Suppressor macrophage treated with lipopolysaccharide for 4 hours (primary cell): ENCODE measurements at regions not wholly inside any gene's neighbourhood (a gene's known extent, or its start where the extent isn't known, plus 50 kb on each side); places are given as distances from the start of the nearest gene placed in this dataset.

Experiments
- DNase-seq: peaks from one replicate; pipeline ENCODE4 v3.0.0-alpha.2; 2020

DNA sequence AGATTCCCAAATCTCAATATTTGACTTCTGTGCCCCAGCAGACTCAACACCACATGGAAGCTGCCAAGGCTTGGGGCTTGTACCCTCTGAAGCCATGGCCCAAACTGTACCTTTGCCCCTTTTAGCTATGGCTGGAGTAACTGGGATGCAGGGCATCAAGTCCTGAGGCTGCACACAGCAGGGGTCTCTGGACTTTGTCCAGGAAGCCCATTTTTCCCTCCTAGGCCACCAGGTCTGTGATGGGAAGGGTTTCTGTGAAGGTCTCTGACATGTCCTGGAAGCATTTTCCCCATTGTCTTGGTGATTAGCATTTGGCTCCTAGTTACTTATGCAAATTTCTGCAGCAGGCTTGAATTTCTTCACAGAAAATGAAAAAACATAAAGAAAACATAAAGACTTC is 762.3 kb downstream of the GALC start:
- DNase-seq = no peak

DNA sequence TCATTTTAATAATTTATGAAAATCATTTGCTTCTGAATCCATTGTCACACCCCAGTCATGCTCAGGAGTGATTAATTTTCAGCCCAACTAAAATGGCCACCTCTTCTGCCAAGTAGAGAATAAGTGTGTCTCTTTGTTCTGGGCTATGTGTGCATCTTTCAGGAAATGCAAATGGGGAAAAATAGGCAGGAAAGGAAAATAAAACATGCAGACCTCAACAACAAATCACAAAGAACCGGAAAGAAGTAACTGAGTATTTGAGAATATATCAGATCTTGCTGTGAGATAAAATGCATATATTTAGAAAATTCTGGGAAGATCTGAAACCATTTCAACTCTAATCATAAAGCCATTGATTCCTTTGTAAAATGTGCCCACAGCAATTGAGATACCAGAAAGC is 763.9 kb downstream of the GALC start:
- DNase-seq = no peak

DNA sequence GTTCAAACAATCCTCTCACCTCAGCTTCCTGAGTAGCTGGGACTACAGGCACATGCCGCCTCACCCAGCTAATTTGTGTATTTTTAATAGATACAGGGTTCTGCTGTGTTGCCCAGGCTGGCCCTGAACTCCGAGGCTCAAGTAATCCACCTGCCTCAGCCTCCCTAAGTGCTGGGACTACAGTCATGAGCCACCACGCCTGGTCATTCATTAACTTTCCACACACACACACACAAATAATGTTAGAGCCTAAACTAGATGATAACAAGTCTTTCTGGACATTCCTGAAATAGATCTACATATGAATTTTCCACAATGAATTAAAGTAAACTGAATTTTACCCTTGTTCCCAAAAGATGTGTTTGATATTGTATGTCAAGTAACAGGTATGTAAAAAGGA is 776.0 kb downstream of the GALC start:
- DNase-seq = no peak

DNA sequence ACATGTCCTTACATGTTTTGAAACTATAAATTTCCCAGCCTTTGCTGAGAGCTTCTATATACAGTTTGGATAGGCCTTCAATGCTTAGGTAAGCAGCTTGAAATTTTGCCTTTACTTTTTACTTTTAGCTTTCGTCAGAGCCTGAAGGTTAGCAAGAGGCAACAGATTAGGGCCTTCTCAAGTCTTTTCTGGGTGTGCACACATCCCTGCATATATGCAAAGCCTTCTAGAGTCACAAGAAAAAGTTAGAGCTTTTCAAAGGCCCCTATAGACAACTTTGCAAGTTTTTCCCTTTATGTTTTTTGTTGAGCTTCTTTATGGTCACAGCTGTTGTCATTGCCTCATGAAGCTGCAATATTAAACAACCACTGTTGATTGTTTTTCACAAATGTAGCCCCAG is 778.4 kb downstream of the GALC start:
- DNase-seq = no peak

DNA sequence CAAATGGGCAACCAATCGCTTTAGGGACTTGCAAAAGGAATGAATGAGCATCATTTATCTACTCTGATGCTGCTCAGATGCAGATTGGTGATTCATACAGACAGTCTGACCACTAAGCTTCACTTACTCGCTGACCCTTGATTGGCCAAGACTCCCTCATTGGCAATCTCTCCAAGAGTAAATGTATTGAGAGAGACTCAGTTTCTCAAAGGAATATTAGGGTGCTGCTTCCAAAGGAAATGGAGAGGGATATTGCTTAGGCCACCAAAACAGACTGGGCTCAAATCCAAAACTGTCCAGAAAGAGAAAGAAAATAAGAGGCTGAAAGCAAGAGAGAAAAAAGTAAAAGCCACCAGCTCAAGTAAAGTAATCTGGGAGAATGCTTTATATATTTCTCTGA is 785.2 kb downstream of the GALC start:
- DNase-seq = no peak

DNA sequence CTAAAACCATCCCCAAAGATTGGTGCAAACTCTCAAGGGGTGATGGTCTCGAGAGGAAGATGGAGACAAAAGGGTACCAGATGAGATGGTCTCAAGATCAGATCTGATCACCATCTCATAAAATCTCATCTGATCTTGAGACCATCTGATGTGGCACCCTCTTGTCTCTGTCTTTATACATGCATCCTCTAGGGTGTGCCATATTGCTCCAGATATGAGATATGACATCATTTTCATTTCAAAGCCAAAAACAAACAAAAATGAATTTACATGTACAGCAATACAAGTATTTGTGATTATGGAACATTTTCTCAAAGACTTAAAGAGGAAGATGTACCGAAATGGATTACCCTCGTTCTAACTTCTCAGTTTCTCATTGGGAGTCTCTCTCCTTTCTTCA is 787.2 kb downstream of the GALC start:
- DNase-seq = no peak

DNA sequence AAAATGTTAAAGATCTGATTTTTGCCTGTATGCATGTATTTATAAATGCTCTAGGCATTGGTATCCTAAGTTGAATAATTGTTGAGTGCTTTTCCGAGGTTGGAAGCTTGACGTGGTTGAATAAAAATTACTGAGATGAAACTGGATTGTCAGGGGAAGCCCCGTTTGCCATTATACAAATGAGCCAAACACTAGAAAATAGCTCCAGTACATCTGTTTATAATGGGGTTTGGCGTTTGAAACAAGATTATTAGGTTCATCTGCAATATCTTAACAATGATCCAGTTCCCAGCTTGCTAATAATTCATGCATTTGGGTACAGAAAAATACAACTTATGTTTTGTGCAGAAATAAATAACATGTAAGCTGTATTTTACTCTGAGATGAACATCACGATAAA is 789.6 kb downstream of the GALC start:
- DNase-seq = no peak

DNA sequence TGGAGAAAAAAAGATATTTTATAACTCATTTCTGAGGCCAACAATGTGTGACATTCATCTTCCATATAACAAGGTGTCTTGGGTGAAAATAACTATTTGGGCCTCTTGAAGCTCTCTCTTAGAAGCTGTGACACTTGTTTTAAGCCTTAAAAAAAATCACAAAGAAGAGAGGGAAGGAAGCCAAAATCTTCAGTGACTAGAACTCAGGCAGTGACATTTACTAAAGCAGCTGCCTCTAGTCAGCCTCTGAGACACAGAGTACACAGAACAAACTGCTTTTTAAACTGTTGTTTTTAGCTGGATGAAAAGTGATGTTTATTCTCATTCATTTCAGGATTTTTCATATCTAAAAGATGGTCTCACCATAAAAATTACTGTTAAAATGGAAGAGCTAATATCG is 793.6 kb downstream of the GALC start:
- no peak for DNase-seq

DNA sequence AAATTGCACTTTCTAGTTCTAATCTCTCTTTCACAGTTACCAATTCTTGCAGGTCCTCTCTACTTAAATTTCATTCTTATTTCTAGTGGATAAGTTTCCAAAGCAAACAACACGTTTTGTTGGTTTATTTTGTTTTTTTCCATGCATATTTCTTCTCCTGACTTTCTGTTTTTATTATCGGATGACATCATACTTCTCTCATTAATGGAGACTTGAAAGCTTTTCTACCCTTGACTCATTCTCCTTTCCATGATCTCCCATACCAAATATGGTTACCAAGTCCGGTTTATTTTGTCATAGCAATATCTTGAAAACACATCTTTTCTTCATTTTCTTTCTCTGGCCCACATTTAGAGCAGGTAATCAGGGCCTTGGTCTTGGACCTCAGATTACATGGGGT is 796.5 kb downstream of the GALC start:
- no peak for DNase-seq

DNA sequence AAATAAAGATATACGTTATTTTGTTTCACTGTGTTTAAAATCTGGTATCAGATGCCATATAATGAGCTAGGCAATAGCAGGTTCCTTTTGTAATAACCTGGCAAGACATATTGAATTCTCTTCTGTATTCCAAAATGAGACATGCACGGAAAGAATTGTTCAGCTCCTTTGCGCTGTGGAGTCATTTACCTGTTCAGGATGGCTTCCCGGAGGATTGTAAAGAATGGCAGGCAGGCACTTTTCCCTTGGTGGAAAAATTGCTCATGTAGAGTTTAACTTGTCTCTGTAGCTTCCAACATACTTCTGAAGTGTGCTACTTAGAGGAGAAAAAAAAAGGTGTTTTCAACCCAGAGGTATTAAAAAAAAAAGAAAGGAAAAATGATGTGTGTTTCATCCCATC is 805.2 kb downstream of the GALC start:
- no peak for DNase-seq

DNA sequence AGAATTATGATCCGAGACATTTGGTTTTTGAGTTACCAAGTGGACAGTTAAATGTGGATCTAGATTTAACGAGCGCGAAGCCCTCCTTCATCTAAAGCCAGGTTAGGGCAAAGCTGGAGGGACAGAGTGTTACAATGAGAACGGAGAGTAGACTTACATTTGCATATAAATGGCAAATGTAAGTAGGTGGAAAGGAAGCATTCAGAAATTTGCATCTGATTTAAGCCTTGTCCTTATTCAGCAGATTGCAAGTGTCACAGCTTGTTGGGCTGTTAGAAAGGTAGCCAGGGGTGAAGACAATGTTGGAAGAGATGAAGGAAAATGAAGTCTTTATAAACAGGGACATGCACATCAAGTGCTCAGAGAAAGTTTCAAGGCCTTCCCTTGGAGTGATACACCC is 806.2 kb downstream of the GALC start:
- no peak for DNase-seq

DNA sequence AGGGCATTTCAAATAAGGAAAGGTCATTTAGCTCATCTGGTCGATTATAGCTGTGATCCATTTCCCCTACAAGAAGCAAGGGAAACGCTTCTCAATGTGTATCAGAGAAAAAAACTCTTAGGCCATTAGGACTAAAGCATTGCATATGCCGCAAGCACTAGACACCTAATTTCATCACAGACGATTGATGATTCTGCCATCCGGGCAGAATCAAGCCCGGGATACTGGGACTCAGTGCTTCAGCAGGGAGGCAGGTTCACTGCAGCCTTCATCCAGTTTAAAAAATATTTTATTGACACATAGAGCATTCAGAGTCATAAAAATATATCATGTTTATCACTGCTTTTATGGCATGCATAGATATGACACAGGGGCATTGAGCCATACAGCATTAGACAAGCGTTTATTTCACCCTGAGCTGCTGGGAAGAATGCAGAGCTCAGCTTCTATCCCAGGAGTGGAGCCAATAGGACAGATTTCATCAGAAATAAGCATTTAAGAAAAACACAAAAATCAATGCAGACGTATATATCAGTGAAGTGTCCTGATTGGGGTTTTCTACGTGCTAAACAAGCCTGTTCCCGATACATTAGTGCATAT is 806.9 kb downstream of the GALC start:
- no peak for DNase-seq

DNA sequence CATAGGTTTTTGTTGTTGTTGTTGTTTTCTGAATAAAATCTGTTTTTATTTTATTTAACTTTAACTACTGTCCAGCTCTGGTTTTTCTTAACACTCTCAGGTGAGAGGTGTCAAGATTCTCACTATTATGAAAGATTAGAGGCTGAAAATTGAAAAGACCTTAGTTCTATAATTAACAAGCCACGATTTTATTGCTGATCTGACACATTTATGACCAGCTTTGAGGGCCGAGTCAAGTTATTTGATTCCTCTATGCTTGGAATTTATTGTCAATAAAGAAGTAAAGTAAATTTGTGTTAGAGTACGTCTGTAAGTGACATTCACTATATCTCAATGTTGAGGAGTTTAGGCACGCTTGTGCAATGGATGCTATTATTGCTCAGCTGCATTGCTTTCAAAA is 808.8 kb downstream of the GALC start:
- no peak for DNase-seq

DNA sequence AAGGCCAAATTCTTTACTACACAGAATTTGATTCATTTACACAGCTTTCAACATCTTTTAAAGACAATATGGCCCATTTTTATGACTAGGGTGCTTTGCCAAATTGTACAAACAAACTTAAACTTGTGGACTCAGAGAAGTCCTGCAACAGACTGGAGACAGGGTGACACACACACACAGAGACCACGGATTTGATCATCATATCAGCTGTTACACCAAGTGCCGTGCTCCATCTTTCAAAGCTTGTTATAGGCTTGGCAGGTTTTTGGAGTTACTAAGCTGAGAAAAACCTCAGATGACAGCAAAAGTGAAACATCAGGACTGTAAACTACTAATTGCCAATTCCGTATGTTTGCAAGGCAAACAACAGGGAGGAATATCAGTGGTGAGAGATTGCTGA is 811.7 kb downstream of the GALC start:
- no peak for DNase-seq

DNA sequence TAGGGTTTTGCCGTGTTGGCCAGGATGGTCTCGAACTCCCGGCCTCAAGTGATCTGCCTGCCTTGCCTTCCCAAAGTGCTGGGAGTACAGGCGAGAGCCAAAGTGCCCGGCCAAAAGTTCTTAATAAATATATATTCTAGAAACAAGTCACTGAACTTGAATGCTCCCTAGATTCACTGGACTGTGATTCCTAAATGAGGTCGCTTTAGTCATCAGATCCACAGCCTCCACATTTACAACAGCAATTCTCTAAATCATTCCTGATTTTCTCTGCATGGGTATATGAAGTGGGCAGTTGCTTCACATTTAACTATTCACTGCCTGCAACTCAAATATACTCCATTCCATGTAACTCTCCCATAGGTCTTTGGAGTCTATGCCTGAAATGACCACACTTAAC is 813.0 kb downstream of the GALC start:
- DNase-seq = no peak

DNA sequence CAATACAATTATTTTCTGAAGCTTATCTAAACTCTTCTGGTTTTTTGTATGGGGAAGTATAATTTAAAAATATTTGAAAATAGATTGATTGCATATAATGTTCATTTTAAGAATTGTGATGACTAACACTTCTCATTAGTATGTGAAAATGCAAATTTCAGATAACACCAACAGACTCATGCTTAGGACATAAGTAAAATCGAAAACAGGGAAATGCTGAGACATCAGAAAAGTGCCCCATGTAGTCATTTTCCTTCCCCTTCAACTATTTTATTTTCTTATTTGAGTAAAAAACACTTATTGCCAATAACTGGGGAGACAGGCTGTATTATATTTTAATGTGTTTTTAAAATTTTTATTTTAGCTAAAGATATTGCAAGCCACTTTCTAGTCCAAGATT is 814.7 kb downstream of the GALC start:
- DNase-seq = no peak

DNA sequence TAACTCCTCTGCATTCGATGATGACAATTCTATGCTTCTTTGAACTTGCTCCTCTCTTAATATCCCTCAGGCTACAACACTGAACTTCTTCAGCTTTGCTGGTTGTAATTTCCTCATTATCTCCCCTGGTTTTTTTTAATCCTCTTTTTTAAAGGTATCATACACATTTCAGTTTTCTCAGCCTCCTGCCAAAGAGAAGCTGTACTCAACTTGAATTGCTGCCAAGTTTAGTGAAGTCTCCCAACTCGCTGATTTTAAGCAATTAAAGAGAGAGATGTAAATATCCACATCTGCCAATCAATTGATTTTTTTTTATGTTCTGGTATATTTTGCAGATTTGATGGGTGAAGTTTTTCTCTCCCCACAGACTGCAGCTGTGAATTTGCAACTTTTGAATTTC is 817.8 kb downstream of the GALC start:
- no peak for DNase-seq

DNA sequence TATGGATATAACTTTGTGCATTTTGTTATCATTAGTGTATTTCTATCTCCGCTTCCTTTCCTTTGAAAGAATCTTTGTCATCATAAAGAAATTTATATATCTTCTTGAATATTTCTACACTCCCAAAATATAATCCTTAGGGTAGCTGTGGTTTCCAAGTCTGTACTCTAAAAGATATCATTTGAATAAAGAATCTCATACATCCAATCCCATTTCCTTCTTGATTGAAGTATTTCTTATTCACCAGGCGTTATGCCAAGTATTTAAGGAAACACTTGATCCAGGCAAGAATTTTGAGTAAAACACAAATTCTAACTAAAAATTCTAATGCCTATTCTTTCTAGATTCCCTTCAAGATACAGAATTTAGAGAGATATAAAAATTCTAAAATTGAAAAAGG is 821.8 kb downstream of the GALC start:
- DNase-seq = no peak

DNA sequence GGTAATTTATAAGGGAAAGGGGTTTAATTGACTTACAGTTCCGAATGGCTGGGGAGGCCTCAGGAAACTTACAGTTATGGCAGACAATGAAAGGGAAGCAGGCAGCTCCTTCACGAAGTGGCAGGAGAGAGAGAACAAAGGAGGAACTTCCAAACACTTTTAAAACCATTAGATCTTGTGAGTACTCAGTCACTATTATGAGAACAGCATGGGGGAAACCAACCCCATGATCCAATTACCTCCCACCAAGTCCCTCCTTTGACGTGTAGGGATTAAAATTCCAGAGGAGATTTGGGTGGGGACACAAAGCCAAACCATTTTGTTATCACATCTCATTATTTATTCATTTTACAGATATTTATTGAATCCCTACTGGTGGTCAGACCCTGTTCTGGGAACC is 822.8 kb downstream of the GALC start:
- DNase-seq = no peak

DNA sequence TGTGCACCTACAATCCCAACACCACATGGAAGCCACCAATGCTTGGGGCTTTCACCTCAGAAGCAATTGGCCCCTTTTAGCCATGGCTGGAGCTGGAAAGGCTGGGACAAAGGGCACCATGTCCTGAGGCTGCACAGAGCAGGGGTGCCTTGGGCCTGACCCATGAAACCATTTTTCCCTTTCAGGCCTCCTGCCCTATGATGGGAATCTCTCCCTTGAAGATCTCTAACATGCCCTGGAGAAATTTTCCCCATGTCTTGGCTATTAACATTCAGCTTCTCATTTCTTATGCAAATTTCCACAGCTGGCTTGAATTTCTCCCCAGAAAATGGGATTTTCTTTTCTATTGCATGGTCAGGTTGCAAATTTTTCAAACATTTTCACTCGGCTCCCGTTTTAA is 823.6 kb downstream of the GALC start:
- no peak for DNase-seq

DNA sequence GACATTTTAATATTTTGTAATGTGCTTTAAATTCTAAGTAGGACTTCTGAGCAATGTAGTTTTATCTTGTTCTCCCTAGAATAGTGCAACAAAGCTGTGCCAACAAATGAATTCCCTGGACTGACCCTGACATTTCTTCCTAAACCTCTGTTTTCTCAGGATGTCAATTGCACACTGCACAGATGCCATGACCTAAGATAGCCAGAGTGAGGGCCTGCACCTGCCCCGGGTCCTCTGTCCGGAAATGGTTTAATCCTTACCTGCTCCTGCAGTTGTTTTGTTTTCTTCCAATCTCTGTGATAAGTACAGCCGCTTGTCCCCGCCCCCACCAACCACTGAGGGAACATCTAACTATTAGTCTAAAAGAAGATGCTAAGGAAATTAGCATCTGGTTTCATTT is 831.5 kb downstream of the GALC start:
- DNase-seq = no peak

DNA sequence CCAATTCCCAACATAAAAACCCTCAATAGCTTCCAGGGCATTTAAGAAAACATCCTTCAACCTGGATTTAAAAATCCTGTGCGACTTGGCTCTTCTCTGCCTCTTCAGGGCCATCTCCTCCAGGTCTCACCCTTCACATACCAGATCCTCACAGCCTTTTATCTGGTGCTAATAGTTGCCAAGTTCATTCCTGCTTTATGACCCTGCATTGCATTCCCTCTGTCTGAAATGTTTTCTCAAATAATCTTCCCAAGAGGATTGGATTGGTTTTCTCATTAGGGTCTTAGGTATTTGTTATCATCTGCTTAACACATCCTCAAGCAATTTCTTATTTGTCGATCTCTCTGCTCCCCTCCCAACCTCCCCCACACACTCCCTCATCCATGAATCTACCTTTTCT is 832.0 kb downstream of the GALC start:
- no peak for DNase-seq

DNA sequence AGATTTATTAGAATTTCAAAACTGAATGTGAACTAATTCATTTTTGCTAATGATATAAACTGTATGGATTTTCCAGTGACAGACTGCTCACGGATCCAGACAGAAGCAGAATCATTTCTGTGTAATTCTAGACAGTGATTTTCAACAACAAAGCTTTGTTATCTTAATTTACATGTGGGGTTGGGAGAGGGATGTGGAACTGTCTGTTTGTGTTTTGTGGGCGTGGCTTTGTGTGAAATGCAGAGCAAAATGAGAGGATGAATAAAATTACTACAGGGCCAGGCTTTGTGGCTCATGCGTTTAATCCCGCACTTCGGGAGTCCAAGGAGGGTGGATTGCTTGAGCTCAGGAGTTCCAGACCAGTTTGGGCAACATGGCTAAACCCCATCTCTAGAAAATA is 834.7 kb downstream of the GALC start:
- no peak for DNase-seq

DNA sequence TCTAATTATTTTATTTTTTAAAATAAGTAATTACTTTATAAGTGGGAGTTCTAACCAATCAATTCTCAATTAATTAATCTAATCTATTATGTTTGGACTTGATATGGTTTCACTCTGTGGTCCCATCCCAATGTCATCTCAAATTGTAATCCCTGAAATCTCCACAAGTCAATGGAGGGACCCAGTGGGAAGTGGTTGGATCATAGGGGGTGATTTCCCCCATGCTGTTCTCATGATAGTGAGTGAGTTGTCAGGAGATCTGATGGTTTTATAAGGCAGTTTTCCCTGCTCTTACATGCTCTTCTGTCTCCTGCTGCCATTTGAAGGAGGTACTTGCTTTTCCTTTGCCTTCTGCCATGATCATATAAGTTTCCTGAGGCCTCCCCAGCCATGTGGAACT is 836.1 kb downstream of the GALC start:
- no peak for DNase-seq

DNA sequence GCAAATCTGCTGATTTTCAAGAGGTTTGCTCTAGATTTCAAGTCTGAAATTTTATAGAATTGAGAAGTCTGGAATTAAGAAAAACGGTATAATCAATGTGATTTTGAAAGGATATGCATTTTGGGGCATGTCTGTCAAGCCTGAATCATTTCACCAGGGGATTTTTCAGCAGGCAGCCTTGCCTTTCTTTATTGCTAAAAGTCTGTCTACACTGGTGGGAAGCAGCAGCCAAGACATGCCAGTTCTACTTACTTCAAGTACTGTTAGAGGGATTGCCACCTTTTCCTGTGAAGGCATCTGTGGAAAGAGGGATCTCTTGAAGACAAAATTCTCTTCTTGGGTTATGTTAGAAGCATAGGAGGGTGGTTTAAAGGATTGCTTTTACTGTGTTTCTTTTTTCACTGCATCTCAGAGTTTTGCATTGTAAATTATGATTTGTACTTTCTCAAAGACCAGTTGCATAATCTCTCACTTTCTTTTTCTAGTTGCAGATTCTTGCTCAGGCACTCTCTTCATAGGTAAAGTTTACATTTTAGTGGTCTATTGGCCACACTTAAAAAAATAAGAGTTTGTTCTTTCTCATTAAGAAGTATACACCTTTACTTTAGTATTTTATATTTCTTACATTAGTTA is 837.0 kb downstream of the GALC start:
- no peak for DNase-seq

DNA sequence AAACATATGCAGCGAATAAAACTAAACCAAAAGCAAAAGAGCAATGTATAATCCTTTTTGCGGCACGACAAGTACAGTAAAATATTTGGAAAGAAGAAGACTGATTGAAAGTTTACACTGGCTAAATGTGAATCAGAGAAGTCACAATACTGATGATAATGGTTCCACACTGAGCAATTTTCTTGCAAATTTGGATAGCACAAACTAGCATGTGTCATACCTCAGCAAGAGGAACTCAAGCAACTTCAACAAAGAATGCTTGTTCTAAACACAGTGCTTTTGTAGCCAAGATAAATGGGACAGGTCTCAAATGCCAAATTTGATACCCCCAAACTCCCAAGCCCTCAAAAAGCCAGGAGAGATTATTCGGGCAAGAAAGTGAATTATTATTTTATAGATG is 839.1 kb downstream of the GALC start:
- DNase-seq = no peak
